Large intestine (tissue), 3 donors: ENCODE measurements at regions not wholly inside any gene's neighbourhood (a gene's known extent, or its start where the extent isn't known, plus 50 kb on each side); places are given as distances from the start of the nearest gene placed in this dataset.

Experiments used
- DNase-seq, 2 donors: peaks; one replicate each; pipeline versions ENCODE4 v3.0.0 to v3.0.0-alpha.2; 2013
- H3K27ac ChIP-seq: one replicate; pipeline ENCODE4 v1.5.1; 2013; ENCODE audit warnings: low read length
- H3K27me3 ChIP-seq: 2 replicates; pipeline ENCODE4 v1.6.1; 2013; ENCODE audit warnings: low read length; ENCODE audit not compliant: control insufficient read depth, insufficient read depth
- H3K36me3 ChIP-seq: 2 replicates; pipeline ENCODE4 v1.6.1; 2013; ENCODE audit warnings: low read length; ENCODE audit not compliant: control insufficient read depth, insufficient read depth
- H3K4me1 ChIP-seq: one replicate; pipeline ENCODE4 v1.6.1; 2013; ENCODE audit warnings: low read length; ENCODE audit not compliant: control insufficient read depth, insufficient read depth
- H3K4me3 ChIP-seq: one replicate; pipeline ENCODE4 v1.5.1; 2013; ENCODE audit warnings: low read length
- H3K9me3 ChIP-seq: one replicate; pipeline ENCODE4 v1.6.1; 2013; ENCODE audit warnings: mild to moderate bottlenecking, low read depth, low read length, moderate library complexity; ENCODE audit not compliant: control insufficient read depth
- WGBS: methylation state at CpG from one replicate; pipeline ENCODE4 v1.1.5; 2013; ENCODE audit warnings: low lambda C conversion rate; ENCODE audit not compliant: insufficient coverage; 5-methylcytosine and 5-hydroxymethylcytosine counted together

GRCh38 chr7:145928937-145929336 lies 187.7 kb upstream of the CNTNAP2 start:
- WGBS = no CpG with 5 or more reads among the region's 1 CpG
- Histone ChIP-seq H3K27ac (no peak overlapping the region), H3K36me3 (no peaks in the 10 kb centered on the region), H3K4me3 (no peak overlapping the region), H3K9me3 (no peaks in the 10 kb centered on the region), H3K27me3 (no peaks in the 10 kb centered on the region), H3K4me1 (no peaks in the 10 kb centered on the region)
- no peak for DNase-seq

GRCh38 chr7:145919712-145920111 lies 196.9 kb upstream of the CNTNAP2 start:
- H3K27ac ChIP-seq = no peak overlapping the region
- peaks cover 3% of the 10 kb centered on the region for H3K9me3 ChIP-seq
- no peaks in the 10 kb centered on the region for H3K36me3 ChIP-seq
- H3K4me1 ChIP-seq = no peaks in the 10 kb centered on the region
- 100% methylated on average over 1 of the region's 1 CpG for WGBS
- H3K27me3 ChIP-seq = no peaks in the 10 kb centered on the region
- no peak for DNase-seq
- H3K4me3 ChIP-seq = no peak overlapping the region

GRCh38 chr7:145916776-145917175 lies 199.8 kb upstream of the CNTNAP2 start:
- no peaks in the 10 kb centered on the region for H3K27me3 ChIP-seq
- no peaks in the 10 kb centered on the region for H3K36me3 ChIP-seq
- no peak overlapping the region for H3K27ac ChIP-seq
- H3K4me1 ChIP-seq = no peaks in the 10 kb centered on the region
- H3K4me3 ChIP-seq = no peak overlapping the region
- DNase-seq = no peak
- no CpG with 5 or more reads among the region's 8 CpGs for WGBS
- H3K9me3 ChIP-seq = peaks cover 3% of the 10 kb centered on the region

GRCh38 chr7:145915679-145916078 lies 200.9 kb upstream of the CNTNAP2 start:
- Histone ChIP-seq H3K27ac (no peak overlapping the region), H3K9me3 (peaks cover 3% of the 10 kb centered on the region)
- WGBS = 38% methylated on average over 2 of the region's 2 CpGs

GRCh38 chr7:145909991-145910513 lies 206.5 kb upstream of the CNTNAP2 start:
- Histone ChIP-seq H3K36me3 (no peaks in the 10 kb centered on the region), H3K9me3 (no peaks in the 10 kb centered on the region), H3K27me3 (no peaks in the 10 kb centered on the region), H3K4me3 (no peak overlapping the region), H3K27ac (no peak overlapping the region), H3K4me1 (no peaks in the 10 kb centered on the region)
- 80% methylated on average over 2 of the region's 3 CpGs for WGBS
- no peak for DNase-seq

More at GRCh38 chr7:145915679-145916078, 200.9 kb upstream of the CNTNAP2 start:
- Histone ChIP-seq H3K27me3 (no peaks in the 10 kb centered on the region), H3K36me3 (no peaks in the 10 kb centered on the region), H3K4me1 (no peaks in the 10 kb centered on the region), H3K4me3 (no peak overlapping the region)
- no peak for DNase-seq

- H3K36me3 ChIP-seq = no peaks in the 10 kb centered on the region
These were observed 212.9 kb upstream of the CNTNAP2 start for GRCh38 chr7:145903658-145904057.

GRCh38 chr7:145902123-145902522 lies 214.5 kb upstream of the CNTNAP2 start:
- Histone ChIP-seq H3K36me3 (no peaks in the 10 kb centered on the region), H3K27ac (no peak overlapping the region), H3K4me1 (no peaks in the 10 kb centered on the region), H3K9me3 (no peaks in the 10 kb centered on the region), H3K4me3 (no peak overlapping the region), H3K27me3 (no peaks in the 10 kb centered on the region)
- WGBS = no CpG with 5 or more reads among the region's 3 CpGs
- no peak for DNase-seq

More at GRCh38 chr7:145903658-145904057, 212.9 kb upstream of the CNTNAP2 start:
- Histone ChIP-seq H3K4me3 (no peak overlapping the region), H3K27me3 (no peaks in the 10 kb centered on the region), H3K4me1 (no peaks in the 10 kb centered on the region), H3K9me3 (no peaks in the 10 kb centered on the region), H3K27ac (no peak overlapping the region)
- no peak for DNase-seq

- H3K9me3 ChIP-seq = no peaks in the 10 kb centered on the region
- H3K4me3 ChIP-seq = no peak overlapping the region
- 89% methylated on average over 2 of the region's 2 CpGs for WGBS
These were observed 216.7 kb upstream of the CNTNAP2 start for GRCh38 chr7:145899938-145900337.

GRCh38 chr7:145893925-145894535 lies 222.6 kb upstream of the CNTNAP2 start:
- Histone ChIP-seq H3K4me1 (no peaks in the 10 kb centered on the region), H3K27me3 (no peaks in the 10 kb centered on the region), H3K27ac (no peak overlapping the region), H3K36me3 (no peaks in the 10 kb centered on the region), H3K4me3 (no peak overlapping the region), H3K9me3 (no peaks in the 10 kb centered on the region)
- no peak for DNase-seq
- WGBS = no CpG with 5 or more reads among the region's 4 CpGs

More at GRCh38 chr7:145899938-145900337, 216.7 kb upstream of the CNTNAP2 start:
- Histone ChIP-seq H3K4me1 (no peaks in the 10 kb centered on the region), H3K27me3 (no peaks in the 10 kb centered on the region), H3K27ac (no peak overlapping the region), H3K36me3 (no peaks in the 10 kb centered on the region)
- no peak for DNase-seq

- Histone ChIP-seq H3K4me1 (no peaks in the 10 kb centered on the region), H3K4me3 (no peak overlapping the region), H3K27ac (no peak overlapping the region), H3K36me3 (no peaks in the 10 kb centered on the region), H3K9me3 (no peaks in the 10 kb centered on the region), H3K27me3 (no peaks in the 10 kb centered on the region)
- 100% methylated on average over 1 of the region's 5 CpGs for WGBS
- no peak for DNase-seq
These were observed 231.7 kb upstream of the CNTNAP2 start for GRCh38 chr7:145884716-145885514.
